HepG2 (cell line): ENCODE measurements at regions not wholly inside any gene's neighbourhood (a gene's known extent, or its start where the extent isn't known, plus 50 kb on each side); places are given as distances from the start of the nearest gene placed in this dataset.

ENCODE experiments used
- ATAC-seq: fragments of 200-7000 bp; cut with Tn5 transposase; 3 replicates; pipeline ENCODE4 v1.9.1; 2020; ENCODE audit warnings: mild to moderate bottlenecking, moderate library complexity
- BruUV-seq: library from RNA; stranded (reverse); fragments of 400-500 nt; replicated peaks from 2 replicates; lab custom pipeline; 2021; lab: Mats Ljungman, UMichigan
- CTCF ChIA-PET: fragments of 300-600 bp; formaldehyde crosslinking; extraction: SDS; loops from one replicate; lab custom pipeline; 2021; ENCODE audit warnings: low total read pairs, inconsistent platforms, low intra/inter-chr PET ratio; lab: Yijun Ruan, JAX
- POLR2A ChIA-PET: fragments of 350-600 bp; sonication (Branson Sonifier 250); formaldehyde crosslinking; loops from one replicate; lab custom pipeline; 2020; ENCODE audit warnings: antibody characterized with exemption, inconsistent platforms; lab: Yijun Ruan, JAX
- DNase-seq: peaks from one replicate; pipeline ENCODE4 v3.0.0-alpha.2; 2015; ENCODE audit warnings: low spot score
- FAIRE-seq: peaks from 3 replicates; lab custom pipeline; 2011; peaks lifted over from hg19 to GRCh38; lab: Jason Lieb, UNC
- H2AFZ ChIP-seq: one replicate; pipeline ENCODE4 v1.6.1; 2011; ENCODE audit warnings: low read length, inconsistent platforms
- H3K27ac ChIP-seq: fragments of 300-600 bp; 3 replicates; pipeline ENCODE4 v1.8.0; 2011; ENCODE audit warnings: mixed run types, mild to moderate bottlenecking, mixed read lengths, low read length, inconsistent platforms; ENCODE audit not compliant: insufficient read depth; ENCODE audit errors: extremely low read length
- H3K27me3 ChIP-seq, 2 experiments: fragments of 200-600 bp in 1 of 2; 2 replicates in 1 of 2; 3 replicates in 1 of 2; pipeline versions ENCODE4 v1.6.0 to v1.8.0; 2011; ENCODE audit warnings: low read length in 2 of 2, mild to moderate bottlenecking in 2 of 2, moderate library complexity in 2 of 2, inconsistent platforms in 1 of 2; ENCODE audit not compliant: insufficient read depth in 2 of 2, control insufficient read depth in 1 of 2
- H3K36me3 ChIP-seq, 2 experiments: fragments of 200-600 bp in 1 of 2; replicated peaks in 1 of 2; 2 replicates in 1 of 2; 3 replicates in 1 of 2; pipeline versions ENCODE4 v1.5.1 to v1.8.0; 2011; ENCODE audit warnings: low read length in 2 of 2, inconsistent platforms in 1 of 2; ENCODE audit not compliant: insufficient read depth in 2 of 2, control insufficient read depth in 1 of 2
- H3K4me1 ChIP-seq: 2 replicates; pipeline ENCODE4 v1.5.1; 2012; ENCODE audit warnings: low read length, inconsistent platforms; ENCODE audit not compliant: insufficient read depth
- H3K4me2 ChIP-seq: 2 replicates; pipeline ENCODE4 v1.6.0; 2011; ENCODE audit warnings: low read depth, low read length, inconsistent platforms
- H3K4me3 ChIP-seq, 3 experiments: fragments of 200-600 bp in 1 of 3; sonication (generic), shearing (Covaris generic) in 1 of 3; replicated peaks in 1 of 3; 2 replicates each; pipeline ENCODE4 v1.5.1; 2011 to 2016; ENCODE audit warnings: low read length in 3 of 3, inconsistent platforms in 2 of 3, low read depth in 2 of 3, mild to moderate bottlenecking in 2 of 3, control low read depth in 1 of 3, mixed read lengths in 1 of 3; ENCODE audit not compliant: insufficient read depth in 1 of 3
- H3K79me2 ChIP-seq: one replicate; pipeline ENCODE4 v1.6.1; 2011; ENCODE audit warnings: low read length, inconsistent platforms; ENCODE audit not compliant: insufficient read depth
- H3K9ac ChIP-seq: 2 replicates; pipeline ENCODE4 v1.6.0; 2011; ENCODE audit warnings: mild to moderate bottlenecking, low read depth, low read length, inconsistent platforms; ENCODE audit not compliant: insufficient read depth
- H3K9me3 ChIP-seq: 2 replicates; pipeline ENCODE4 v1.5.1; 2012; ENCODE audit warnings: mild to moderate bottlenecking, low read length
- H4K20me1 ChIP-seq: 2 replicates; pipeline ENCODE4 v1.6.0; 2011; ENCODE audit warnings: inconsistent platforms, mild to moderate bottlenecking, low read length, moderate library complexity; ENCODE audit not compliant: insufficient read depth
- ATM ChIP-seq: fragments of 450-650 bp; IDR thresholded peaks from 2 replicates; pipeline ENCODE4 v1.7.1; 2017; ENCODE audit warnings: mild to moderate bottlenecking, borderline replicate concordance
- HOXA7 ChIP-seq: sonication (generic); formaldehyde crosslinking; IDR thresholded peaks from 2 replicates; pipeline ENCODE4 v1.8.1; 2022; ENCODE audit warnings: mild to moderate bottlenecking, missing genetic modification reagents, moderate library complexity
- ISX ChIP-seq: sonication (generic); formaldehyde crosslinking; conservative IDR thresholded peaks from 2 replicates; pipeline ENCODE4 v1.5.0; 2020; ENCODE audit warnings: missing genetic modification reagents
- MEIS1 ChIP-seq: sonication (generic); formaldehyde crosslinking; IDR thresholded peaks from 2 replicates; pipeline ENCODE4 v1.9.0; 2021; ENCODE audit warnings: mild to moderate bottlenecking, missing genetic modification reagents, moderate library complexity, borderline replicate concordance
- POLR2G ChIP-seq: fragments of 200-400 bp; formaldehyde crosslinking; IDR thresholded peaks from 2 replicates; pipeline ENCODE4 v1.6.1; 2018; ENCODE audit warnings: mild to moderate bottlenecking, low read depth, low read length, moderate library complexity
- RARA ChIP-seq: IDR thresholded peaks from 2 replicates; pipeline ENCODE4 v1.6.1; 2016; ENCODE audit warnings: missing genetic modification reagents, missing compliant biosample characterization
- SP1 ChIP-seq, 2 experiments: fragments of 450-650 bp in 1 of 2; sonication (generic) in 1 of 2; formaldehyde crosslinking in 1 of 2; IDR thresholded peaks; 2 replicates each; pipeline versions ENCODE4 v1.4.0 to v1.6.1; 2016 to 2020; ENCODE audit warnings: missing genetic modification reagents in 1 of 2
- ZEB1 ChIP-seq: IDR thresholded peaks from 2 replicates; pipeline ENCODE4 v1.6.1; 2012; ENCODE audit warnings: mild to moderate bottlenecking, low read depth, inconsistent platforms; ENCODE audit not compliant: insufficient replicate concordance
- ZMYM3 ChIP-seq: sonication (generic); formaldehyde crosslinking; IDR thresholded peaks from 2 replicates; pipeline ENCODE4 v1.5.1; 2020; ENCODE audit warnings: mild to moderate bottlenecking, missing genetic modification reagents
- ZNF20 ChIP-seq: sonication (generic); formaldehyde crosslinking; IDR thresholded peaks from 2 replicates; pipeline ENCODE4 v1.4.0; 2020; ENCODE audit warnings: mild to moderate bottlenecking, moderate library complexity, missing genetic modification reagents
- ZNF232 ChIP-seq: sonication (generic); formaldehyde crosslinking; IDR thresholded peaks from 2 replicates; pipeline ENCODE4 v1.4.0; 2020; ENCODE audit warnings: missing genetic modification reagents, borderline replicate concordance
- ZNF235 ChIP-seq: sonication (generic); formaldehyde crosslinking; IDR thresholded peaks from 2 replicates; pipeline ENCODE4 v1.8.1; 2023; ENCODE audit warnings: mild to moderate bottlenecking, missing genetic modification reagents, borderline replicate concordance
- ZNF501 ChIP-seq: sonication (generic); formaldehyde crosslinking; IDR thresholded peaks from 2 replicates; pipeline ENCODE4 v1.5.1; 2020; ENCODE audit warnings: mild to moderate bottlenecking, moderate library complexity, missing genetic modification reagents
- ZNF552 ChIP-seq: sonication (generic); formaldehyde crosslinking; IDR thresholded peaks from 2 replicates; pipeline ENCODE4 v1.9.0; 2022; ENCODE audit warnings: missing genetic modification reagents, mild to moderate bottlenecking, borderline replicate concordance
- ZNF556 ChIP-seq: sonication (generic); formaldehyde crosslinking; IDR thresholded peaks from 2 replicates; pipeline ENCODE4 v1.4.0; 2020; ENCODE audit warnings: mild to moderate bottlenecking, missing genetic modification reagents, borderline replicate concordance
- ZSCAN21 ChIP-seq: sonication (generic); formaldehyde crosslinking; IDR thresholded peaks from 2 replicates; pipeline ENCODE4 v1.8.0; 2022; ENCODE audit warnings: mild to moderate bottlenecking, missing genetic modification reagents, moderate library complexity, borderline replicate concordance
- WGBS: methylation state at CpG from one replicate; pipeline ENCODE4 v1.1.6; 2017; ENCODE audit warnings: low lambda C conversion rate; 5-methylcytosine and 5-hydroxymethylcytosine counted together
- in situ Hi-C: cut with HindIII; loops from 2 replicates; pipeline ENCODE4 v1.10.0; 2017; ENCODE audit warnings: low pct_unique_long_range_greater_than_20kb; ENCODE audit not compliant: extremely low pct_ligation_motif_present
- intact Hi-C: fragments of 100-400 bp; cut with micrococcal nuclease; formaldehyde crosslinking; loops from one replicate; pipeline ENCODE4 v1.10.0; 2022; ENCODE audit not compliant: unreplicated experiment

- no peak overlapping the region for H3K4me3 ChIP-seq
- intact Hi-C loops, result no loop called here
- ATAC-seq (no peak), DNase-seq (no peak), FAIRE-seq (no peak)
- TF ChIP-seq ZEB1, result no peak
- no peak for TF ChIP-seq ZMYM3
- no peak for TF ChIP-seq ZNF235 (CRISPR knock-in tag)
- no peak for TF ChIP-seq POLR2G
- no peak for TF ChIP-seq ZNF232 (CRISPR knock-in tag)
- no peak for TF ChIP-seq SP1 (IDR thresholded peaks at IDR 0.05)
- no peak for TF ChIP-seq SP1 (CRISPR knock-in tag; IDR thresholded peaks at IDR 0.05)
- no peak for TF ChIP-seq ZNF20 (CRISPR knock-in tag)
- TF ChIP-seq ISX (CRISPR knock-in tag), result no peak
- no peak for TF ChIP-seq MEIS1 (CRISPR knock-in tag)
- TF ChIP-seq HOXA7 (CRISPR knock-in tag), result no peak
- no peak for TF ChIP-seq ZNF556 (CRISPR knock-in tag)
- TF ChIP-seq ZNF501, result no peak
- TF ChIP-seq ZSCAN21, result no peak
- TF ChIP-seq RARA (CRISPR knock-in tag), result no peak
- no peak for TF ChIP-seq ZNF552 (CRISPR knock-in tag)
- no peak for TF ChIP-seq ATM
- H3K27me3 ChIP-seq, result peaks cover 0 to 19% of the 10 kb centered on the region in 2 experiments
- WGBS, result 31% methylated on average over 5 of the region's 5 CpGs
- POLR2A ChIA-PET, result no interaction called here
- no peaks in the 10 kb centered on the region for H3K9me3 ChIP-seq
- H3K79me2 ChIP-seq, result no peaks in the 10 kb centered on the region
- no peak overlapping the region for H3K4me2 ChIP-seq
- no TSS peak for BruUV-seq
- no peak overlapping the region for H3K9ac ChIP-seq
- CTCF ChIA-PET, result no interaction called here
- no peak overlapping the region for H3K27ac ChIP-seq
- in situ Hi-C loops, result no loop called here
- no peak overlapping the region for H2AFZ ChIP-seq
- no peaks in the 10 kb centered on the region for H3K4me1 ChIP-seq
- no peaks in the 10 kb centered on the region for H3K36me3 ChIP-seq
- H4K20me1 ChIP-seq, result no peaks in the 10 kb centered on the region
Observed at GRCh38 chr5:173481821-173482220, 134.6 kb downstream of the BOD1 start.
